ENCODE measurements at regions not wholly inside any gene's neighbourhood (a gene's known extent, or its start where the extent isn't known, plus 50 kb on each side); places are given as distances from the start of the nearest gene placed in this dataset.

- no peak for TF ChIP-seq CTCF (IDR thresholded peaks at IDR 0.05)
- TF ChIP-seq TCF7L2 (IDR thresholded peaks at IDR 0.05; ENCODE audit: low read depth, low read length) = no peak
Observed at GRCh38 chr12:13692332-13692731, 289.1 kb downstream of the GRIN2B start.

All from Panc1 (cell line).